ENCODE measurements at regions not wholly inside any gene's neighbourhood (a gene's known extent, or its start where the extent isn't known, plus 50 kb on each side); places are given as distances from the start of the nearest gene placed in this dataset.

GRCh38 chrX:115909017-115909416 is 261.5 kb upstream of the AGTR2 start:
- TF ChIP-seq GATA3 (IDR thresholded peaks at IDR 0.05; ENCODE audit: low read depth, low read length) (no peak), GATA2 (IDR thresholded peaks at IDR 0.05; ENCODE audit: low read depth, low read length) (no peak)

DNA sequence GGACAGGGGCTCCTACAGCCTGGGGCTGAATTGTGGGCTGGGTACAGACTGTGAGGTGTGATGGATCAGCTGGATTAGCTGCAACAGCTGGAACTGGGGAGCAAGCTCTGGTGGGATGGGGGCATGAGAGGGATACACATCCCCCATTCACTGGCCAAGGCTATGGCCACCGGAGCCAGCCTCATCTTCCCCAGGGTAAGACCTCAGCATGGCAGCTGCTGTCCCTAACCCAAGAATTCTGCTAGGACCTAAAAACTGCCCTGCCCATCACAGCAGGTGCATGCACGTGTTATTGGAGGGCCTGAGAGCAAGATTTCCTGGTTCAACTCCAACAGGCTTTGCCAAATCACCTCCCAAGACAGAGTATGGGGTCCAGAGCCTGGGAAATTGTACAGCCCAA is 258.6 kb upstream of the AGTR2 start:
- TF ChIP-seq GATA2 (IDR thresholded peaks at IDR 0.05; ENCODE audit: low read depth, low read length) (no peak), GATA3 (IDR thresholded peaks at IDR 0.05; ENCODE audit: low read depth, low read length) (no peak)

DNA sequence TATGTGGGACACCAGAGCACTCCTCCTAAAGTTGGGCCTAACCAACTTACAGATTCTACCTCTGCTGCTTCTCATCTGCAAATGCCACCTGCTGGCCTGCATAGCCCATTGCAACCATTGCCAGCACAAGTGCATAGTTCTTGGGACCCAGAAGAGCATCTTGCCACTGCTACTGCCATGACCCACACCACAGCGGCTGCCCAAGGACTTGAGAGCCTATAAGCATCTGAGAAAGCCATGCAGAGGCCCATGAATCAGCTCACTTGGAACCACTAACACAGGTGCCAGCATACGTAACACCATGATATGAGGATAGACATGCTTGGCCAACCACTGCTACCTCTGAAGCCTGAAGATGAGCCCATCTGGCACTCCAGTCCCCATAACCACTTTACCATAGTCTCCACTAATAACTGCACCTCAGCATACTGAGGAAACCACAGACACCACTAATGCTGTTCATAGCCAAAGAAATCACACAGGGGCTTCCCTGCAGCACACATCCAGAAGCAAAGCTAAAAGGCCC is 258.1 kb upstream of the AGTR2 start:
- TF ChIP-seq GATA2 (IDR thresholded peaks at IDR 0.05; ENCODE audit: low read depth, low read length) (no peak), GATA3 (IDR thresholded peaks at IDR 0.05; ENCODE audit: low read depth, low read length) (no peak)

DNA sequence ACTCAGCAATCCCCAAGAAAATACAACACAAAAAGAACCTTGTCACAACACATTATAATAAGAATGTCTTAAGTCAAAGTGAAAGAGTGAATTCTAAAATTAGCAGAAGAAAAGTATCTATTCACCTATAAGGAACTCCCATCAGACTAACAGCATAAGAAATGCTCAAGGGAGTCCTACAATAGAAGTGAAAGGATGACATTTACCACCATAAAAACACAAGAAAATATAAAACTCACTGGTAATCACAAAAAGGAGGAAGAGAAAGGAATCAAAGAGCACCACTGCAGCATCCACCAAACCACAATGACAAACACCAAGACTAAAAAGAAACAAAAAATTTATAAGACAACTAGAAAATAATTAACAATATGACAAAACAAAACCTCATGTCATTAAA is 257.0 kb upstream of the AGTR2 start:
- TF ChIP-seq GATA2 (IDR thresholded peaks at IDR 0.05; ENCODE audit: low read depth, low read length) (no peak), GATA3 (IDR thresholded peaks at IDR 0.05; ENCODE audit: low read depth, low read length) (no peak)

DNA sequence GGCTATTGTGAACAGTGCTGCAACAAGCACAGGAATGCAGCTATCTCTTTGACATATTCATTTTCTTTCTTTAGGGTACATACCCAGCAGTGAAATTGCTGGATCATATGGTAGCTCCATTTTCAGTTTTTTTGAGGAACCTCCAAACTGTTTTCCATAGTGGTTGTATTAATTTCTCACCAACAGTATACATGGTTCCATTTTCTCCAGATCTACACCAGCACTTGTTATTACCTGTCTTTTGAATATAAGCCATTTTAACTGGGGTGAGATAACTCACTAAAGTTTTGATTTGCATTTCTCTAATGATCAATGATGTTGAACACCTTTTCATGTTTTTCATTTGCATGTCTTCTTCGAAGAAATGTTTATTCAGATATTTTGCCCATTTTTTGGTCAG is 241.1 kb upstream of the AGTR2 start:
- TF ChIP-seq GATA2 (IDR thresholded peaks at IDR 0.05; ENCODE audit: low read depth, low read length) (no peak), GATA3 (IDR thresholded peaks at IDR 0.05; ENCODE audit: low read depth, low read length) (no peak)

- TF ChIP-seq GATA3 (IDR thresholded peaks at IDR 0.05; ENCODE audit: low read depth, low read length) (no peak), GATA2 (IDR thresholded peaks at IDR 0.05; ENCODE audit: low read depth, low read length) (no peak)
Observed at GRCh38 chrX:115936008-115936407, 234.5 kb upstream of the AGTR2 start.

DNA sequence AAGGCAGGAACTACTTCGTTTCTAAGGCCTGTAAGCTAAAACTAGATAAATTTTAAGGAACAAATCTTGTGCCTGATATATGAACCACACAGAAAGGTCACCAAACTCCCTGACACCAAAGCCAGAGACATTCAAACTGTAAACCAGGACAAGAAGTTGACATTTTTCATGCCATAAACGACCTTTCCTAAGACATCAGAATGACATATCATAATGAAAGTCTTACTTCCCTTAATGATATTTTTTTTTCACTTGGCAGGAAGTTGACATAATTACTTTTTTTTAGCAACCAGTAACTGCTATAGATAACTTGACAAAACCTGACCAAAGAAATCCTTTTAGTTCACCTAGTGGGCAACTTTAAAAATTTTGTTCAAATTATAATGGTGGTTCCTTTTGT is 231.5 kb upstream of the AGTR2 start:
- TF ChIP-seq GATA3 (IDR thresholded peaks at IDR 0.05; ENCODE audit: low read depth, low read length) (no peak), GATA2 (IDR thresholded peaks at IDR 0.05; ENCODE audit: low read depth, low read length) (no peak)

DNA sequence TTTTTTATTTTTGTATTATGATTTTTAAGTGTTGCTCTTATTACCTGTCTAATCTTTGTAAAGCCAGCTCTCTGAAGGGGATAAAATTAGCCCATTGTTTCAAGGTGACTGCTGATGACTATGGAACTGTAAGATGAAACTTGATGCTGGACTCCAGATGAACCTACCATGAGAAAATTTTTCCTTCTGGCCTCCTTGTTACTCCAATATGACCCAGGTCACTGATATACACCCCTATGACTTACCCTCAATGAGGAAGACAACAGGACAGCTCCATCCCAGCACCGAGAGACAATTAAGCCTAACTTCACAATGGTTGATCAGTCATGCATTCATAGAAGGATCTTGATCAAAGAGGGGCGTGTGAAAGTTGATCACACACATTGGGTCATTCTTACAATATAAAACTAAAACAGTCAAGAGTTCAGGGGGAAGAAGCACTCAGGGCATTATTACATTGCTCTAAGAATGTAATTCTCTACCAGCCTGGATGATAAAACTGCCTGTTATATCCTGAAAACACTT is 230.8 kb upstream of the AGTR2 start:
- no peak for TF ChIP-seq GATA3 (IDR thresholded peaks at IDR 0.05; ENCODE audit: low read depth, low read length)
- no peak for TF ChIP-seq GATA2 (IDR thresholded peaks at IDR 0.05; ENCODE audit: low read depth, low read length)

DNA sequence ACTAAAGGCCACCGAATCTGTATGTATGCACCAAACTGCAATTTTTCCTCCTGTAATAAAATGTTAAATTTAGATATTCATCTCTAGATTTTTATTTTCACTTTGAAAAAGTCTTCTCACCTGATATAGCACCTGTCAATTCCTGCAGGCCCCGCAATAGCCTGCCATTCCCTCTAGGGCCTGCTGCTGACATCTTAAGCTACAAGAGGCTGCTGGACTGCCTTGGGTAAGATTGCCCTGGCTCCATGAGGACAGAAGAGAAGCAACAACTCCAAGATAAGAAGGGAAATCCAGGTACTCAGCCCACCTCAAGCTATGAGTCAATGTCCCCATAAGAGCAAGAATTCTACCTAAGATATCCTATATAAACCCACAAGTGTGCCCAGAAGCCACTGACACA is 230.2 kb upstream of the AGTR2 start:
- TF ChIP-seq GATA2 (IDR thresholded peaks at IDR 0.05; ENCODE audit: low read depth, low read length) (no peak), GATA3 (IDR thresholded peaks at IDR 0.05; ENCODE audit: low read depth, low read length) (no peak)

- TF ChIP-seq GATA3 (IDR thresholded peaks at IDR 0.05; ENCODE audit: low read depth, low read length) (no peak), GATA2 (IDR thresholded peaks at IDR 0.05; ENCODE audit: low read depth, low read length) (no peak)
Observed at GRCh38 chrX:115940888-115941332, 229.6 kb upstream of the AGTR2 start.

DNA sequence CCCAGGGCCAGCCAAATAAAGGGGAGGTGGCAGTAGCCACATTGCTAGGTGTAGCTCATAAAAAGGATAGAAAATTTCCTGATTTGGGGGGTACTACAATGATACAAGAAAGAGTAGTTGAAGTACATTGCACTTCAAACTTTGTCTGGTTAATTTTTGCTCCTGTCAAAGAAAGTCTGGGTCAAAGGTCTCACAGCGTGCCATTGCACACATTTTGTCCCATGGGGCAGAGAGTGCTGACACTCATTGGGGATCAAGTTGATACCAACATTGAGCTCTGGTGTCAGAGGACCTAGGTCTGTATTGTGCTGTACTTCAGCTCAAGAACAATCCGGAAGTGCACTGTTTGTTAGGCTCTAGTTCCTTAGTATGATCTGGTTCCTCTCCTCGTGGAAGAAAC is 229.2 kb upstream of the AGTR2 start:
- TF ChIP-seq GATA3 (IDR thresholded peaks at IDR 0.05; ENCODE audit: low read depth, low read length) = no peak
- no peak for TF ChIP-seq GATA2 (IDR thresholded peaks at IDR 0.05; ENCODE audit: low read depth, low read length)

DNA sequence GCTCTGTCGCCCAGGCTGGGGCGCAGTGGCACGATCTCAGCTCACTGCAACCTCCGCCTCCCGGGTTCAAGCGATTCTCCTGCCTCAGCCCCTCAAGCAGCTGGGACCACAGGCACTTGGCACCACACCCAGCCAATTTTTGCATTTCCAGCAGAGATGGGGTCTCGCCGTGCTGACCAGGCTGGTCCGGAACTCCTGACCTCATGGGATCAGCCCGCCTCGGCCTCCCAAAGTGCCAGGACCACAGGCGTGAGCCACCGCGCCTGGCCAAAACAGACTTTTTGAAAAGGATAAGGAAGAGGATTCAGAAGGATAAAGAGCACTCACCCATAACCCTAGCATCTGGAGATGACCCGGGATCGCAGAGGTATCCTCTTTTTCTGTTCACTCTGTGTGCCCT is 224.5 kb upstream of the AGTR2 start:
- TF ChIP-seq GATA3 (IDR thresholded peaks at IDR 0.05; ENCODE audit: low read depth, low read length) (no peak), GATA2 (IDR thresholded peaks at IDR 0.05; ENCODE audit: low read depth, low read length) (no peak)

DNA sequence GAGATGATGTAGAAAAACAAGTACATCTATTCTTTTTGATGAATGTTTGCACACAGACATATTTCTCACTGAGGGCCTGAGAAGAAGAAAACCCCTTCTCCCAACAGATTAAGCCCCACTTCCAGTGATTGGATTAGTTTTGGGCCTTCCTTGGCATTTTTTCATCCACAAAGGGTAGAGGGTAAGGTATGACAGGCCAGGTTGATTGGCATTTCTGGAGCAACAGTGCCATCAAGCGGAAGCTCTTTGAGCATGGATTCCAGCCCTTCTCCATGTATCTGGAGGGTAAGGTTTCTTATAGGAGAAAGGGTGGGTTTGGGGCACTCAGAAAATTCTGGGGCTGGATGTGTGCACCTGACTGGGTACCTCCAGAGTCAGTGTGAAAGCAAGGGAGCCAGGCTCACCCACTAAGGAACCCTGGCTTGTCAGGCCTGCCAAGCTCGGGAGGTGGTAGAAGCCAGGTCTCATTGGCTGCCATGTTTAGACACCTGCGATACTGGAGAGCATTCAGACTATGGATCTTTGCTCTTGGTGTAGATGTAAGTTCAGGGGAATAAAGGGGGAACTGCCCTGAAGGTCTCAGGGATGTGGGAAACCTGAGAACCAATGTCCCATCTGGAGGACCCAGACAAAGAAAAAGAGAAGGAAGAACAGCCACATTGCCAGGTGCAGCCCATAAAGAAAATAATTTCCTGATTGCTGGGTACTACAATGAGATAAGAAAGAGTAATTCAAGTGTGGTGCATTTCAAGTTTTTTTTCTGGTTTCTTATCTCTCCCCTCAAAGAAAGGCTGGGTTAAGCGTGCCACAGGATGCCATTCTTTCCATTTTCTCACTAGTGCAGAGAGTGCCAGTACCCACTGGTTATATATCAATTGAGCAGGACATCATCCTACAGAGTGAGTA is 222.3 kb upstream of the AGTR2 start:
- TF ChIP-seq GATA3 (IDR thresholded peaks at IDR 0.05; ENCODE audit: low read depth, low read length) = no peak
- no peak for TF ChIP-seq GATA2 (IDR thresholded peaks at IDR 0.05; ENCODE audit: low read depth, low read length)

DNA sequence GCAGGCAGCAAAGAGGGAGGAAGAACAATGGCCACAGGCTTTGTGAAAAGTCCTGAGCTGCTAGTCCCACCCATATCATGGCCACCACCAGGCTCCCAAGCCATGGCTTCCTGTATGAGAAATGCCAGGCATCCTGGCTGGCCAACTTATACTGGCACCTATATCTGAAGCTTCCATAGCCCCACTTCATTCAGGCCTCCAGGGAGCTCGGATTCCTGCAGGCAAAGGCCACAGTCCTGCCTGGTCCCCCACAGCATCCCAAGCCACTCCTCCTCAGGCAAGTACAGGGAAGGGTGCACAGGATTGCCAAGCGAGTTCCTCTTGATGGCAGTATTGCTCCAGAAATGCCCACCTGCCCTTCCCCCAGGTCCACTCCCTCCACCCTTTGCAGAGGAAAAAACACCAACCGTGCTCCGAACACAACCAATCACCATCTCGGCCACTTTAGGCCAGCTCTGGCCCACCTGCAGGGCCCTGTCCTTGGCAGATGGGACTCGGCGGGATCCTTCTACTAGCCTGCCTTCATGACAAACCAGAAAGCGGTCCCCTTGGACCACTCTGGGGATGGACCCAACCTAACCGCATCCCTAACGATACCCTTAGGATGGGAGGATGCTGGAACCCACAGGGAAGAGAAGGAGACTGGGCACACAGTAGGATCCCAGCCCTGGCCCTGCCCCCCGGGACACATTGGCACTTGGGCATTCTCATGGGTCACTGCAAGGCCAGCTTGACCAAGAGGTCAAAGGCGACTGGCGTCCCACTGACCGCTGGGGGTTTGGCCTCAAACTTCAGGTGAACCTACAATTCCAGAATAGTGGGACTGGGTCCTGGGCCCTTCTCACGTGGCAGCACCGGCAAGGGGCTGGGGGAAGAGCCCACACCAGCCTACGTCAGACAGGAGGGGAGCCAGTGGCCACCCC is 220.4 kb upstream of the AGTR2 start:
- TF ChIP-seq GATA2 (IDR thresholded peaks at IDR 0.05; ENCODE audit: low read depth, low read length) = no peak
